MV-4-11 (cell line): ENCODE measurements at regions not wholly inside any gene's neighbourhood (a gene's known extent, or its start where the extent isn't known, plus 50 kb on each side); places are given as distances from the start of the nearest gene placed in this dataset.

ENCODE experiments used
- DNase-seq: peaks from one replicate; lab custom pipeline; 2025; lab: John Stamatoyannopoulos, UW

DNA sequence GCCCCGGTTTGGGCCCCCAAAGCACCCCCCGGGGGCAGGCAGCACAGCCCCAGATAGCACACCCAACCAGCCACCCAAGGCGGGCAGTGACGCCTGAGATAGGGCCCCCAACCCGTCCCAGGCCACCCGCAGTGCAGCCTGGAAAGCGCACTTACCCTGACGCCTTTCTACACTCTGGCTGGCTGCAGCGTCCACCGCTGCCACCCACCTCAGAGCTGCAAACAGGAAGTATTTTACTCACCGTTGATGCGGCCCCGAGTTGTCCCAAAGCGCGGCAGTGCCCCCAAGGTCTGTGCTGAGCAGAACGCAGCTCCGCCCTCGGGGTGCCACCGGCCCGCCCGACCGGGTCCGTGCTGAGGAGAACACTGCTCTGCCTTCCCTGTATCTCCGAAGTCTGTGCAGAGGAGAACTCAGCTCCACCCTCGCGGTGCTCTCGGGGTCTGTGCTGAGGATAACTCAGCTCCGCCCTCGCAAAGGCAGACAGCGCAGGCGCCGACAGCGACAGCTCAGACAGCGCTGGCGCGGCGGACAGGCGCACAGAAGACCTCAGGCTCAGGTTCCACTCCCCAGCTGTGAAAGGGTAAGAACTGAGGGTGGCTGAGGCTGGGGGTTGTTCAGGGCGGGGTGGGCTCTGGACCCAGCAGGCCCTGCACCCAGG lies 786.9 kb downstream of the CDY1 start:
- DNase-seq = no peak

DNA sequence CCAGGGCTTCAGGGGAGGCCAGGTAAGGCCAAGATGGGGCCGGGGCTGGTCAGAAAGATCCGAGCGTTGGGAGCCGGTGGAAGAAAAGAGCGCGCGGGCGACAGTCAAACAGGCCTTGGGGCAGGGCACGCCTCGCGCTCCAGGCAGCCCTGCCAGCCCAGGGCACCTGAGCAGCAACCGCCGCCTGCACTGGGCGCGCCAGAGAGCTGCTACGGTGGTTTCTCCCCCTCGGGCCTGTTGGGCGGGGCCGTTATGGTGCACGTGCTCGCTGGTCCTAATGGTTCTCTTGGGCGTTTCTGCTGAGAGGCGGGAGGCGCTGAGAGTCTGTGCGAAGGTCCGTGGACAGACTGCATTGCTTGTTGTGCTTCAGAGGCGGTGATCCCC lies 787.4 kb downstream of the CDY1 start:
- no peak for DNase-seq
